HK-2 (cell line): ENCODE measurements at regions not wholly inside any gene's neighbourhood (a gene's known extent, or its start where the extent isn't known, plus 50 kb on each side); places are given as distances from the start of the nearest gene placed in this dataset.

Source experiments
- DNase-seq: peaks from one replicate; pipeline ENCODE4 v3.0.0-alpha.2; 2018; ENCODE audit not compliant: unreplicated experiment

DNA sequence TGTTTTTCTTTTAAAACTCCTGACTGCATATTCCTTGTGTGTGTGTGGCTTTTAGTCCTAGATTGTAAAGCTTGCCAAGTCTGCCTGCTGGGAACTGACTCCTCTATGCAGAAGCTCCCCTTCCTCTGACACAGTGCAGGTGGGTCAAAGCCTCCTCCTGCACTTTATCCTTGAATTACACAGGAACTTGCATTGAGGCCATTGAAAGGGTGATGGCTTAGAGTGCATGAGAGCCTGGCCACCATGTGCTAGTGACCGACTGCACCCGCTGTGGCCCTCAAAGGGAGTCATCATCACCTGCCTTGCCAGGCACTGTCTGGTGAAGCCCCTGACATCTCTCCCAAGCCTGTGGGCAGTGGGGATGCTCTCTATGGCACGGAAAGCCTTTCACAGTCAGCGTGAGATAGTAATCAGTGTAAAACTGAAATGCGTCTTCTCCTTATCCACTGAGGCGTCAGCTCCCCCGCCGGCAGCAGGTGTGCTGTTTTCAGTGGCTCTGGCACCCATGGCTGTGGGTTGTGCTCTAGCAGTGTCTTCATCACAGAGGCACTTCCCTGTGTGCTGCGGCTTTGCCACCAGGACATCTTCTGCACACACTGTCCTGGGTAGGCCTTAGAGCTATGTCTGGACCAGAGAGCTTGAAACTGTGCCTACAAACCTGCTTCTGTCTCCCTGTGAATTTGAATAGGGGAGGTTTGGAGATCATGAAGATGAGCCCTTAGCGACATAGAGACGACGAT lies 87.9 kb downstream of the THBS2 start:
- DNase-seq, result no peak

DNA sequence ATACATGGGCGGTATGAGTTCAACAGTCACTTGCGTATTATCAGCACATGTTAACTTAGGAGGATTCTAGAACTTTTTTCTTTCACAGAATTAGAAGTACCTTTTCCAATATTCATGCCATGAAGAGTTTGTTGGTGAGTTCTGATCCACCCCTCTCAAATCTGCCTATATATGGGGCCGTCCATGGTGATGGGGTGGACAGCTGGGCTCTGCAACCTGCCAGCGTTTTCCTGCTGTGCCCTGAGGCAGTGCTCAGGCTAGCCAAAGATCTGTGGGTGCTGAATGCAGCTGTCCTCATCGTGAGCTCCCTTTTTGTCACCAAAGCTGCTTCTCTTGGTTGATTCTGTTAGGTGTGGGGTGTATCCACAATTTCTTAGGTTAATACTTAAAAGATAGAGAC lies 88.7 kb downstream of the THBS2 start:
- DNase-seq, result no peak

DNA sequence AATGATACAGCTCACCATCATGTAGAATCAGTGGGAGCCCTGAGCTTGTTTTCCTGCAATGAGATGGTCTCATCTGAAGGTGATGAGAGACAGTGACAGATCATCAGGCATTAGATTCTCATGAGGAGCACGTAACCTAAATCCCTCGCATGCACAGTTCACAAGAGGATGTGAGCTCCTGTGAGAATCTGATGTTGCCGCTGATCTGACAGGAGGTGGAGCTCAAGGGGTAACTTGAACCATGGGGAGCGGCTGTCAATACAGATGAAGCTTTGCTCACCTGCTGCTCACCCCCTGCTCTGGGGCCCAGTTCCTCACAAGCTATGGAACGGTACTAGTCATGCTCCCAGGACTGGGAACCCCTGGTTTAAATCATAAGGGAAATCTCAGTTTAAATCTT lies 89.2 kb downstream of the THBS2 start:
- no peak for DNase-seq

DNA sequence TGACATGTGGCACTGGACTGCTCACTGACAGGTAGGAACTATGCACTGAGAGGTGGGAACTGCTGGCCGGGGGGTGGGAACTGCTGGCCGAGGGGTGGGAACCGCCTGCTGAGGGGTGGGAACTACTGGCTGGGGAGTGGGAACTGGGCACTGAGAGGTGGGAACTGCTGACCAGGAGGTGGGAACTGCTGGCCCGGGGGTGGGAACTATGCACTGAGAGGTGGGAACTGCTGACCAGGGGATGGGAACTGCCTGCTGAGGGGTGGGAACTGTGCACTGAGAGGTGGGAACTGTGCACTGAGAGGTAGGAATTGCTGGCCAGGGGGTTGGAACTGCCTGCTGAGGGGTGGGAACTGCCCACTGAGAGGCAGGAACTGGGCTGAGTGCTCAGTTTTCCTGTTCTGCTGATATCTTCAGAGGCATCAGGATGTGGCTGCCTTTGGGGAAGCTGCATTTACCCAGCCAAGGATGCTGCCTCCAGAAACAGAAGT lies 90.2 kb downstream of the THBS2 start:
- no peak for DNase-seq

DNA sequence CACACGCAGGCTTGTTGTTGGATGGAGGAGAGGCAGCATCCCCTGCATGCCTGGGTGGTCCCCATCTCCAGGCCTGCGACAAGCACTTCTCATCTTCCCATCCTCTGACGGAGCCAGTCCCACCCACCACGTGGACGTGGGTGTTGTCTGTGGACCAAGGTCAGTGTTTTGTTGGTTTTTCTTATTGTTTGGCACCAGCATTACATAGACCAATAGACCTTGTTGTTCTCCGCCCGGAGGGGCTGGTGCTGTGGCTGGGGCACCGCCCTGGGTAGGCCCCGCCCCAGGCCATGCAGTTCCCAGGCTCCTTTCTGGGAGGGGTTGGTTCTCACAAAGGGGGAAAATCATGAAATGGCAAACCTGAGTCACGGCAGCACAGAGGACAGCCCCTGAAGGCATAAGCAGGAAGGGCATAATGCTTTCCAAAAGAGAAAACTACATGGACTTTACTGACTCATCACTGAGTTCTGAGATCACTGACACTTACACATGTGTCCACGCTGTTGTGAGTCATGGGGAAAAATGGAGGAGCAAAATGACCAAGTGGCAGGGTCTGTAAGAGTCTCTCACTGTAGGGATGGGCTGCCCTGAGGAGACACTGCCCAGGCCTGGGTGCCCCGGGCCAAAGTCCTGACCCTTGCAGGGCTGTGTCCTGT lies 90.8 kb downstream of the THBS2 start:
- DNase-seq, result peak; percentile 41

DNA sequence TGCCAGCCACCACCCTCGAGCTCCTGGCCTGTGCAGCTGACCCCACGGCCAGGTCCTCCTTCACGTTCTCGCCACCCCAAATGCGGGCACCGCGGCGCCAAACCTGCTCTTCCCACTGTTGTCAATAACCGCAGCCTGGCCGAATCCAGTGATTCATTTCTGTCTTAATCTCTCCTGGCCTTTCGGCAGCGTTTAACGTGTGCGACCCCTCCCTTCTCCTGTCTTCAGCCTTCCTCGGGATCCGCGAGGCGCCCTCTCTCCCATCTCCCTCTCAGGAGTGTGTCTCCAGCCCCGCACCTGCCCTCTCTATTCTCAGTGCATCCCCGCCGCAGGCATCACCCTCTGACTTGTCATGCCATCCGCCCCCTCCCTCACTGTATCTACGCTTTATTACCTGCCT lies 91.4 kb downstream of the THBS2 start:
- DNase-seq, result no peak

DNA sequence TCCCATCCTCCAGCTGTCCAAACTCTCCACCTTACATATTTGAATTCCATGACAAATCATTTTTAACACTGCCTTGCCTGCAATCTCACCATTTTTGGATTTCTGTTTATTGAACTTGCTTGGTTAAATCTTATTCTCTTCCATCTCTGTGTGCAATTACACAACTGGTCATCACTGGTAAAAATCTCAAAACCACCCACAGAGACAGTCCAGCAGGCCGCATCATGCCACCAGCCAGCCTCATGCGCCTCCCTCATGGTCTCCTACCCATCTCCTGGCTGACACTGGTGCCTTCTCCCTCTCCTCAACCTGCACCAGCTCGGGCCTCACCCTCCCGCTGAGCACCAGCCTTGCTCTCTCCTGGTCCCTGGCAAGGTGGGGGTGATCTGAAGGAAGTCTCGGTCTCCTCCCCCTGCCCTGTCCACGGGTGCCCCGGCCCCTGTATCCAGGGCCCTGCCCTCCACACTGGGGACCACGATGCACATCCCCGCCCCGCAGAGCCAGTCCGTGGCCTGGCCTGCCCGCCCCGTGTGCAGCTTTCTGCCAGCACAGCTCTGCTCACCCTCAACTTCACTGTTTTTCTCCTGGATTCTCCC lies 92.0 kb downstream of the THBS2 start:
- no peak for DNase-seq

DNA sequence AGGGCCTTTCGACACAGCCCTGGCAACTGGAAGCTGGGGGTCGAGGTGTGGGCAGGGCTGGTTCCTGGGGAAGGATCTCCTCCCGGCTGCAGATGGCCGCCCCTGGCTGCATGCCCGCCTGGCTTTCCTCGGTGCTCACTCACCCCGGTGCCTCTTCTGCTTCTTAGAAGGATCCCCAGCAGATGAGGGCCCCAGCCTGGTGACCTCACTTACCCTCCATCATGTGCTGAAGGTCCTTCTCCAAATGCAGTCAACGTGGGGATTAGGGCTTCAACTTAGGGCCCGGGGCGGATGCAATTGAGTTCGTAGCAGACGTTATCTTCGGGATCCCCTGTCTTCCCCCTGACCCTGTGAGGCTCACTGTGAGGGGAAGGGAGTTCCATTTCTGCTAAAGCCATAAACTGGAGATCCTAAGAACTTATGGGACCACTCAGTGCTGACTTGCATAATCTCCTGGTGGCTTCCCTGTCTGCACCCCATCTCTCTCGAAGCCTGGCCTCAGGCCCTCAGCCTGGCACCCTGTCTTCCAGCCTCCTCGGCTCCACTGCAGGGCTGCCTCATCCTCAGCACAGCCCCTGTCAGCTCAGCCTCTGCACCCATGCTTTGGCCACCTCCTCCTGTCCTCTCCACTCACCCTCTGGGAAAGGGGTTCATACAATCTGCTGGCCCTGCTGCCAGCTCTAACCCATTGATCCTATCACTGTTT lies 92.6 kb downstream of the THBS2 start:
- DNase-seq, result no peak

DNA sequence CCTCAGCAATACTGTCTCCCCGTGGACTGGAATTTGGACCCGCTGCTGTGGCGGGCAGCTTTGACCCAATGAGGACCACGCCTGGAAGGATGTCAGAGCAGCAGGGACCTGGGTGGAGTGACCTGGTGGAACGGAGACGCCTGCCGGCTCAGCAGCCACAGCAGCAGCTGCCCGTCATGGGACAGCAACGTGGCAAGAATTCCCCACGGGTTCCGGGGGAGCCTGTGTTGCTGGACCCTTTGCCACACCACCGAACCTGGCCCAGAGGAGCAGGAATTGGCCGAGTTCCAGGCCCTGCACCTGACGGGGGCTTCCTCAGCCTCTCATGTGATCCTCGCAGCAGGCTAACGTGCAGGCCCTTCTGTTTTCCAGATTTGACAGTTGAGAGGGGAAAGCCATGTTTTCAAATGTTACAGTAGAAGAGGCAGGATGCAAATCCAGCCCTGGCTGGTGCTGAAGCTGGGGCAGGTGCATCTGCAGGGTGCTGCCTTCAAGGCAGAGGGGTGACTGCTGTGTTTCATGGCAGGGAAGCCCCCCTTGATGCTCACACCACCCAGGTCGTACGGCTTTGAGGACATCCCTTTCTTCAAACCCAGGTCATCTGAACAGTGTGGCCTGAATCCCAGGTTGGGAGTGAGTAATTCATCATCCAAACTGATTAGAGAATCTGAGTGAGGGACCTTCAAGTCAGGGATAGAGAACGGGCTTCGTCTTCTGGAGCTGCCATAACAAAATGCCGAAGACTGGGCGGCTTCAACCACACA lies 93.4 kb downstream of the THBS2 start:
- DNase-seq, result no peak

DNA sequence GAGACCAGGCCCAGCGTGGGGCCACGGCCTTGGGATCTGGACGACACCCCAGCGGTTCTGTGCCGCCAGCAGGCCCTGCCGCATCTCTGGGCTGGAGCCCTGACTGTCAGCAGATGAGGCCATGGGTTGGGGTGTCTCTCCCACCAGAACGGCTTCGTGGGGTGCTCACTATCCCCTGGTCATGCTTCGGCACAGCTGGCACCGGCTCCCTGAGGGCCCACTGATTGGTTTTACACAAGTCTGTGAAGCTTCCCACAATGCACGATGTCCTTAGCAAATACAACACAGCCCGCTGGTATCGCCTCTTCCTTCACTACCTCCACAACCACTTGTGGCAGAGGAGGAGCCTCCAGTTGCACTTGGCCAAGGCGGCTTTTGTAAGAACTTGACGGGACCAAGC lies 94.3 kb downstream of the THBS2 start:
- no peak for DNase-seq

DNA sequence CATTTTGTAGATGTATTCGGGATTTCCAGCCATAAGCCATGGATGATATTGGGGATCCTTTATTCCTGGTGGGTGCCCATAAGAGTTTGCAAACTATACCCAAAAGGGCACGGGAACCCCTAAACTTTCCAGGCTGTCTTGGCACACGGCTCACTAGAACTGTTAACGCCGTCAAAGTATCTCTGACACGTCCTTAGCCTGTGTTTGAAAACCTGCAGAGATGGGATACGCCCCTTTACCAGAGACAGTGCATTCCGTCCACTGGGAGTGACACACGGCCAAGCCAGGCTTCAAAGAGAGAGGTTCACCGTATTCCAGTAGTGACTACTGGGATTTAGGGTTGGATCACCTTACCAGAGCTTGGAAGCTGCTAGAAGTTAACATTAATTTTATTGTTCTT lies 95.0 kb downstream of the THBS2 start:
- DNase-seq, result no peak

DNA sequence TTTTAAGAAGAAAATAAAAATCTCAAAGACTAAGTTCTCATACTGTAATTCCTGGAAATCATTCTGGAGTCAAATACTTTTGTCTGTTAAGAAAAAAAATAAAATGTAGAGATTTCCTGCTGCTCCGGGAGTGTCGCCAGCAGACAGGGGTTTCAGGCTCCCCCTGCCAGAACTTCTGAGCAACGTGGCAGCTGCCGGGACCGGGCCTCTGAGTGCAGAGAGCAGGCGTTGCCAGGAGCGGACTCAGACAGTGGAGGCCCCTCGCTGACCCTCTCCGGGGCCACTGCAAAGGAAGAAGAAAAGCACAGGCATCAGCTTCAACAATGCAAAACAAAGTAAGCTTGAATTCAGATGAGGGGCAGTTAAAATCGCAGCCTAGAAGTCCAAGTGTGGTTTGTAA lies 95.5 kb downstream of the THBS2 start:
- DNase-seq, result no peak

DNA sequence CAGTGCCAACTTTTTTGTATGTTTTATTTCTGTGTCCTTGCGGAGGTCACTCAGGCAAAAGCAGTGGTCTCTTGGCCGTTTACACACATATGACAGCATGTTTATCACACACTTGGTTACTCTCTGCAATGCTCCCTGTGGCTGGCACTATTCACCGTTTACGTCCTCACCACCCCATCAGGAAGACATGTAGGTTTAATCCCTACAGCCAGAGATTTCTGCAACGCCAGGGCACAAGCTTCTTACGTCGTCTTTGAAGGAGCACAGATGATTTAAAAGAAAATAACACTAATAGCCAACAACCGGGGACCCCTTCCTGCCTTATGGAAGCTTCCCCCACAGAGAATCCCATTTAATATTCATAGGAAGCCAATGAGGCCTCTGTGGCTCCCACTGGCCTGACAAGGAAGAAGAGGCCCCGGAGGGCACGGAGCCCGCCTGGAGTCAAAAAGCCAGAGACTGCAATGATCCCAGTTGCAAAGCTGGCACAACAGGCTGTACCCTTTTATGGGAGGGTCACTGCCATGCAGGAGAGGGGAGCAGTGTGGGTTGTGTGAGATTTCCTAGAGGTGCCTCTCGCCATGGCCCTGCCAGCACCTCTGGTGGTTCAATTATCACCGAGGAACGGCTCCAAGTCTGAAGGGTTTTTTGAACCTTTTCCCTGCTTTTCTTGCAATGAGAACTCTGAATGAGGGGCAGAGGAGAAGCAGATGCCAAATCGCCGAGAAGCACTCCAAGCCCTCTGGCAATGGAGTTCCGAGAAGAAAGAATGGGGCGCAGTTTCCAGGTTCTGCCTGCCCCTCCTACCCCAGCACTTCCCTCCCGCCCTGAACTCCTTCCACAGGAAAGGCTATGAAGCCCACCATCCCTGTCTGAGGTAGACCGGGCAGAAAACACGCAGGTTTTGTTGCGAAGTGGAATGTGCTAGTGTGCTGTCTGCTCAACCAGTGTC lies 96.2 kb downstream of the THBS2 start:
- no peak for DNase-seq

DNA sequence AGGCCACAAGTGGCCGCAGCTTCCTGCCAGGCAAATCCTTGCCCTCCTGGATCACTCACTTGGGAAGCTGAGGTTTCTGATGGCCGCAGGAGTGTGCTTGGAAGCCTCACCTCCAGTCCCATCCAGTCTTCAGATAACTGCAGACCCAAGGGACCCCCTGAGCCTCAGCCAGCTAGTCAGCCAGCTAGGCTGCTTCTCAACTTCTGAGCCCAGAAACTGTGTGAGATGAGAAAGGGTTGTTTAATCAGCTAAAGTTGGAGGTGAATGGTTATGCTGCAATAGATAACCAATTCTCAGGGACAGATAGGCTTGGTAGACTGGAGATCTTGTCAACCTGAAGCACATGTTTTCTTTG lies 96.9 kb downstream of the THBS2 start:
- DNase-seq, result no peak

DNA sequence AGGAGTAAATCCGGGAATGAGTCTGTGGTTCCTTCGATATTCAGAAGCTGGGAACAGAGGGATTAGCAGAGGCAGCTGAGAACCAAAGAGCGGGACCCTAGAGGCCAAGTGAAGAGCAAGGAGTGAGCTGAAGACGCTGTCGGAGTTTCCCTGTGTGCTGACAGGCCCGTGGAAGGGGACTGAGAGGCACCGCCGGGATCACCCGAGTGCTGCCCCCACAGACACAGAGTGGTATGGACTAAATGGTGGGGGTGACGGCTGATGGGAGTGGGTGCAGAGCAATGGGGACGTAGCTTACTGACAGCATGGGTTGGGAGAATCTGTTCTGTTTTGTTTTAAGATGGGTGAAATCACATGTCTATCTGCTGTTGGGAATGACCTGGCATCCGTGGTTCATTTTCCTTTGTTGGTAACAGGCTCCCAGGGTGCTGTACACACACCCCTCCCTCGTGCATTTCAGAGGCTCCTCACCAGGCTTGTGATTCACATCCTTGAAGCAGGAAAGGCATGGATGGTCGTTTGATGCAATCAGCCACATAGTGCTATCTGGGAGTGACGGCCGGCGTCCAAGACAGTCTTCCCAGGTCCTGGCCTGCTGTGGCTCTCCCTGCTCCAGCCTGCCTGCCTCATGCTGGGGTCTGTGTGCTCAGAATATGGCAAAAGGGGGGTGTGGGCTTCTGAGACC lies 97.4 kb downstream of the THBS2 start:
- DNase-seq, result no peak

DNA sequence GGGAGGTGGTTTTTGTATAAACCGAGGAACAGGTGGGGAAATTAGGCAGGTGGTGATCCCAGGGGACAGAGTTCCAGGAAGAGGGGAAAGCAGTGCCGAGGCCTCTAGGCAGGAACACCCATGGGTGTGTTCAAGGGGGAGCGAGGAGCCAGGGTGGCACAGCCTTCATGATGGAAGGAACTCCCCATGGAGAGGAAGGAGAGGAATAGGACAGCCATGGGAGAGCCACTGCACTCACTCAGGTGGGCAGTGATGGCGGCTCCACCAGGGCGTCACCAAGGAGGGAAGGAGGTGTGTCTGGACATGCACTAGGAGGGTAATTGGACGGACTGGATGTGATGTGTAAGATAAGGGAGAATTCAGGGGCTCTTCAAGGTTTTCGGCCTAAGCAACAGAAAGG lies 98.2 kb downstream of the THBS2 start:
- DNase-seq, result no peak

DNA sequence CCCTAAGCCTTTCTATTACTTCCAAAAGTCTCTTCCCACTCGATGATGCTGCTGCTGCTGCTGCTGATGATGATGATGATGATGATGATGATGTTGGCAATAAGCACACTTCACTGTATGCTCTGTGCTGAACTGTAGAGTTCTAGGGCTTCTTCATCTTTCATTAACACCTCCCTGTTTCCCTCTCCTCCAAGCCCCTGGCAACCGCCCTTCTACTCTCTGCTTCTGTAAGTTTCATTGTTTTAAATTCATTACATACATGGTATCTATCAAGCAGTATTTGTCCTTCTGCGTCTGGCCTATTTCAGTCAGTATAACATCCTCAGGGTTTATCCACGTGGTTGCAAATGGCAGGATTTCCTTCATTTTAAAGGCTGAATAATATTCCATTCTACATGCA lies 100.2 kb downstream of the THBS2 start:
- no peak for DNase-seq

DNA sequence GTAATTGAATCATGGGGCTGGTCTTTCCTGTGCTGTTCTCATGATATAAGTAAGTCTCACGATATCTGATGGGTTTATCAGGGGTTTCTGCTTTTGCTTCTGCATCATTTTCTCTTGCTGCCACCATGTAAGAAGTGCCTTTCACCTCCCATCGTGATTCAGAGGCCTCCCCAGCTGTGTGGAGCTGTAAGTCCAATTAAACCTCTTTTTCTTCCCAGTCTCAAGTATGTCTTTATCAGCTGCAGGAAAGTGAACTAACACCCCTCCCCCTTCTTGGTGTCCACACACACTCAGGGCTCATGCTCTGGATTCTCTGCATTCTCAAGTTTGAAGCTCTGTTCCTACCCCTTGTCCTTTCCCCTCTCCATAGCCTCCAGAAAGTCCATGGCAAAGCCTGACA lies 107.1 kb downstream of the THBS2 start:
- DNase-seq, result no peak

DNA sequence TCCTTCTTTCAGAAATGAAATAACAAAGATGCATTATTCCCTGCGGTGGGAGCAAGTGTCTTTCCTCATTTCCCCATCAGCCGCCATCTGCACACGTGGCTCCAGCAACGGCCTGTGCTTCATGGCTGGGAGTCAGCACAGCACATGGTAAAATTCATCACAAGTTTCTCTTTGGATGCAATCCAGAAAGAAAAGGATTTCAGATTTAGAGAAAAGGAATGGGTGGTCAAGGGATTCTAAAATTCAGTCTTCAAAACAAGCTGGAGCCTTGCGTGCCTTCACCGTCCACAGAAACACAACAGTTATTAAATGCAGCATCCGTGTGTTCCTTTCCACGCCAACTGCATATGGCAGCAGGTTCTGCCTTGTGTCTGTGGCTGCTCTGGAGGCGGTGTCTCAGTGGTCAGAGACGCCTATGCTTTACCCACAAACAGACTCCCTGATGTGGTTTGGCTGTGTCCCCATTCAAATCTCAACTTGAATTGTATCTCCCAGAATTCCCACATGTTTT lies 107.6 kb downstream of the THBS2 start:
- DNase-seq, result no peak

DNA sequence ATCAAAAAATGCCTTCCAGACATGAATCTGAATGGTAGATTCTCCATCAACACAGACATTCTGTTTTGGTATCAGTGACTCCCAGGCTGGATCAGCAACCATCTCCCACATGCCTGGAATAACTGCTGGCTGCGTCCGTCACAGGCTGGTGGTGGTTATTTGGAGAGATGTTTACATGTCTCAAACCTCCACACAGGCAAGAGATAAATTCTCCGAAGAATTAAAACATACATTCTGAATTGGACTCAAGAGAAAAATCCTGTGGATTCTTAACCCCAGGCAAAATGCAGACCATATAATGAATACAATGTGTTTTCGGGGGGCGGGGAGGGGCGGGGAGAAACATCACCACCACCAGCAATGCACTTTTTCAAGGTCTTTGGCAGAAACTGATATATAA lies 108.2 kb downstream of the THBS2 start:
- no peak for DNase-seq
